ENCODE measurements at regions not wholly inside any gene's neighbourhood (a gene's known extent, or its start where the extent isn't known, plus 50 kb on each side); places are given as distances from the start of the nearest gene placed in this dataset.

GRCh38 chr3:31016196-31016595 is 121.7 kb upstream of the GADL1 start:
- intact Hi-C loops (cut with micrococcal nuclease; ENCODE audit: unreplicated experiment), result no loop called here
- no TSS peak for BruUV-seq (replicated peaks)
- ChIA-PET POLR2A (no interaction called here), CTCF (no interaction called here)
- Histone ChIP-seq H3K9me3 (0 out of 2 replicates have a peak, but pooled peaks cover 3% of the 10 kb centered on the region), H3K4me3 (ENCODE audit: low read depth, low read length) (no peak overlapping the region), H3K27me3 (replicated peaks; ENCODE audit: control insufficient read depth, insufficient read depth, low read length) (no peaks in the 10 kb centered on the region), H3K36me3 (ENCODE audit: control insufficient read depth, insufficient read depth, low read length) (no peaks in the 10 kb centered on the region), H3K4me1 (peaks cover 2% of the 10 kb centered on the region; the same call in 1 of the 2 replicates)
- peaks cover 9% of the 10 kb centered on the region for H3K4me1 Mint-ChIP-seq (ENCODE audit: low read depth, unreplicated experiment)
- no peaks in the 10 kb centered on the region for H3K9me3 Mint-ChIP-seq (ENCODE audit: unreplicated experiment)
- TF ChIP-seq CTCF (IDR thresholded peaks at IDR 0.05; ENCODE audit: insufficient read depth in 1 of 2, low read depth in 1 of 2, low read length in 1 of 2, severe bottlenecking in 1 of 2, unreplicated experiment in 1 of 2), result no peak
- no peak overlapping the region for H3K4me3 Mint-ChIP-seq (ENCODE audit: unreplicated experiment)
- no peaks in the 10 kb centered on the region for H3K36me3 Mint-ChIP-seq (ENCODE audit: insufficient read depth, unreplicated experiment)
- DNase-seq, result no peak
- H3K27ac Mint-ChIP-seq (ENCODE audit: unreplicated experiment), result no peak overlapping the region
- no peaks in the 10 kb centered on the region for H3K27me3 Mint-ChIP-seq (ENCODE audit: insufficient read depth, unreplicated experiment)

GRCh38 chr3:31022716-31023115 is 128.3 kb upstream of the GADL1 start:
- Mint-ChIP-seq H3K27me3 (ENCODE audit: insufficient read depth, unreplicated experiment) (no peaks in the 10 kb centered on the region), H3K4me1 (ENCODE audit: low read depth, unreplicated experiment) (no peaks in the 10 kb centered on the region), H3K27ac (ENCODE audit: unreplicated experiment) (no peak overlapping the region), H3K9me3 (ENCODE audit: unreplicated experiment) (no peaks in the 10 kb centered on the region), H3K4me3 (ENCODE audit: unreplicated experiment) (no peak overlapping the region), H3K36me3 (ENCODE audit: insufficient read depth, unreplicated experiment) (no peaks in the 10 kb centered on the region)
- no TSS peak for BruUV-seq (replicated peaks)
- Histone ChIP-seq H3K27me3 (replicated peaks; ENCODE audit: control insufficient read depth, insufficient read depth, low read length) (no peaks in the 10 kb centered on the region), H3K4me1 (peaks cover 10% of the 10 kb centered on the region; the same call in 1 of the 2 replicates), H3K36me3 (ENCODE audit: control insufficient read depth, insufficient read depth, low read length) (no peaks in the 10 kb centered on the region), H3K9me3 (no peaks in the 10 kb centered on the region), H3K4me3 (ENCODE audit: low read depth, low read length) (no peak overlapping the region)
- no peak for DNase-seq
- intact Hi-C loops (cut with micrococcal nuclease; ENCODE audit: unreplicated experiment), result no loop called here
- no peak for TF ChIP-seq CTCF (IDR thresholded peaks at IDR 0.05; ENCODE audit: insufficient read depth in 1 of 2, low read depth in 1 of 2, low read length in 1 of 2, severe bottlenecking in 1 of 2, unreplicated experiment in 1 of 2)
- ChIA-PET CTCF (no interaction called here), POLR2A (no interaction called here)

GRCh38 chr3:31025541-31025940 is 131.1 kb upstream of the GADL1 start:
- H3K9me3 ChIP-seq, result no peaks in the 10 kb centered on the region
- Mint-ChIP-seq H3K4me3 (ENCODE audit: unreplicated experiment) (no peak overlapping the region), H3K9me3 (ENCODE audit: unreplicated experiment) (no peaks in the 10 kb centered on the region), H3K4me1 (ENCODE audit: low read depth, unreplicated experiment) (no peaks in the 10 kb centered on the region), H3K36me3 (ENCODE audit: insufficient read depth, unreplicated experiment) (no peaks in the 10 kb centered on the region), H3K27me3 (ENCODE audit: insufficient read depth, unreplicated experiment) (no peaks in the 10 kb centered on the region), H3K27ac (ENCODE audit: unreplicated experiment) (no peak overlapping the region)
- no TSS peak for BruUV-seq (replicated peaks)
- no peaks in the 10 kb centered on the region for H3K27me3 ChIP-seq (replicated peaks; ENCODE audit: control insufficient read depth, insufficient read depth, low read length)
- POLR2A ChIA-PET, result no interaction called here
- no peaks in the 10 kb centered on the region for H3K36me3 ChIP-seq (ENCODE audit: control insufficient read depth, insufficient read depth, low read length)
- intact Hi-C loops (cut with micrococcal nuclease; ENCODE audit: unreplicated experiment), result no loop called here
- H3K4me3 ChIP-seq (ENCODE audit: low read depth, low read length), result no peak overlapping the region
- peaks cover 10% of the 10 kb centered on the region; the same call in 1 of the 2 replicates for H3K4me1 ChIP-seq
- DNase-seq, result no peak
- CTCF ChIA-PET, result no interaction called here
- TF ChIP-seq CTCF (IDR thresholded peaks at IDR 0.05; ENCODE audit: insufficient read depth in 1 of 2, low read depth in 1 of 2, low read length in 1 of 2, severe bottlenecking in 1 of 2, unreplicated experiment in 1 of 2), result no peak
